GM23248 (cell line): ENCODE measurements at regions not wholly inside any gene's neighbourhood (a gene's known extent, or its start where the extent isn't known, plus 50 kb on each side); places are given as distances from the start of the nearest gene placed in this dataset.

Experiments used
- DNase-seq: peaks from one replicate; pipeline ENCODE4 v3.0.0-alpha.2; 2015
- H2AFZ ChIP-seq: fragments of 200-600 bp; sonication (generic); 2 replicates; pipeline ENCODE4 v1.6.1; 2016; ENCODE audit warnings: antibody characterized with exemption
- H3F3A ChIP-seq: fragments of 200-600 bp; sonication (generic); 2 replicates; pipeline ENCODE4 v1.6.1; 2016; ENCODE audit warnings: mild to moderate bottlenecking, antibody characterized with exemption, mixed run types; ENCODE audit not compliant: insufficient read depth
- H3K27ac ChIP-seq: fragments of 200-600 bp; sonication (generic); 2 replicates; pipeline ENCODE4 v1.5.1; 2016; ENCODE audit warnings: mild to moderate bottlenecking
- H3K27me3 ChIP-seq: fragments of 200-600 bp; sonication (generic); replicated peaks from 2 replicates; pipeline ENCODE4 v1.6.1; 2016; ENCODE audit warnings: mild to moderate bottlenecking; ENCODE audit not compliant: insufficient read depth
- H3K36me3 ChIP-seq: fragments of 200-600 bp; sonication (generic); 2 replicates; pipeline ENCODE4 v1.6.1; 2016; ENCODE audit warnings: low read depth, mild to moderate bottlenecking
- H3K4me1 ChIP-seq: fragments of 200-600 bp; sonication (generic); 2 replicates; pipeline ENCODE4 v1.6.1; 2016; ENCODE audit warnings: mild to moderate bottlenecking; ENCODE audit not compliant: insufficient read depth
- H3K4me2 ChIP-seq: fragments of 200-600 bp; sonication (generic); one replicate; pipeline ENCODE4 v1.6.1; 2016; ENCODE audit warnings: mild to moderate bottlenecking; ENCODE audit not compliant: unreplicated experiment
- H3K4me3 ChIP-seq: fragments of 200-600 bp; sonication (generic); 2 replicates; pipeline ENCODE4 v1.5.1; 2016; ENCODE audit warnings: mild to moderate bottlenecking
- H3K79me2 ChIP-seq: fragments of 200-600 bp; sonication (generic); 2 replicates; pipeline ENCODE4 v1.6.1; 2016; ENCODE audit warnings: mild to moderate bottlenecking; ENCODE audit not compliant: insufficient read depth
- H3K9ac ChIP-seq: fragments of 200-600 bp; sonication (generic); 2 replicates; pipeline ENCODE4 v1.6.1; 2016; ENCODE audit warnings: mild to moderate bottlenecking
- H3K9me2 ChIP-seq: fragments of 200-600 bp; sonication (generic); 2 replicates; pipeline ENCODE4 v1.6.1; 2016; ENCODE audit warnings: mixed run types, mild to moderate bottlenecking, moderate library complexity; ENCODE audit not compliant: insufficient read depth
- H3K9me3 ChIP-seq: fragments of 200-600 bp; sonication (generic); one replicate; pipeline ENCODE4 v1.6.1; 2017; ENCODE audit warnings: low read depth
- H4K20me1 ChIP-seq: fragments of 200-600 bp; sonication (generic); 2 replicates; pipeline ENCODE4 v1.6.0; 2016; ENCODE audit not compliant: insufficient read depth
- EZH2 ChIP-seq: fragments of 200-600 bp; sonication (generic); IDR thresholded peaks from 2 replicates; pipeline ENCODE4 v1.6.1; 2018; ENCODE audit warnings: antibody characterized with exemption, mild to moderate bottlenecking; ENCODE audit not compliant: insufficient read depth, poor library complexity, severe bottlenecking
- EZH2phosphoT487 ChIP-seq: fragments of 200-600 bp; sonication (generic); IDR thresholded peaks from 2 replicates; pipeline ENCODE4 v1.6.1; 2018; ENCODE audit warnings: antibody characterized with exemption, moderate library complexity, mild to moderate bottlenecking, low read depth; ENCODE audit not compliant: insufficient read depth
- WGBS, 2 experiments: methylation state at CpG; one replicate each; pipeline ENCODE4 v1.1.6; 2015 to 2017; ENCODE audit warnings: low lambda C conversion rate in 2 of 2, low coverage in 1 of 2; ENCODE audit errors: missing lambda C conversion rate in 2 of 2; 5-methylcytosine and 5-hydroxymethylcytosine counted together
- in situ Hi-C: fragments of 300-500 bp; cut with MboI; formaldehyde crosslinking; loops from 2 replicates; pipeline ENCODE4 v1.15.0; 2020

DNA sequence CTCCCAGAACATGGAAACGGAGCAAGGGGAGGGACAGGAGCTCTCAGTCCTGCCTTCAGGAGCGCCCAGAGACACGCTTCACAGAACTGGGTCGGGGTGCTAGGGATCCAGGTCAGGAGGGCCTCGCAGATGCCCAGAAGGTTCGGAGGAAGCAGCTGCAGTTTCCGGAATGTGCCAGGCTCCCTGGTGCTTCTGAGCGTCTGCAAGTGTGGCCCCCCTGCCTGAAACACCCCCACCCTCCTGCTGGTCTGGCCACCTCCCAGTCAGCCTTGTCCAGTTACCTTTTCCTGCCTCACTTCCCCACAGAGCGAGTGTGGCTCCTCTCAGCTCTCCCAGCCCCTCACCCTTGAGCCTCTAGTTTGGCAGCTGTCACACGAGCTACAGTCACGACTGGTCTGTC lies 88.3 kb upstream of the TAF1B start:
- H3F3A ChIP-seq = peaks cover 9% of the 10 kb centered on the region; the same call in 1 of the 2 replicates
- no peak for TF ChIP-seq EZH2phosphoT487
- no peak for TF ChIP-seq EZH2
- in situ Hi-C loops = no loop called here
- no peaks in the 10 kb centered on the region for H4K20me1 ChIP-seq
- DNase-seq = no peak
- H3K79me2 ChIP-seq = no peaks in the 10 kb centered on the region
- no peak overlapping the region for H3K27ac ChIP-seq
- H3K36me3 ChIP-seq = no peaks in the 10 kb centered on the region
- H3K4me2 ChIP-seq = no peak overlapping the region
- WGBS, 2 experiments = 93 to 96% methylated on average over 9 to 11 of the region's 11 CpGs
- no peaks in the 10 kb centered on the region for H3K9me3 ChIP-seq
- H3K9me2 ChIP-seq = no peaks in the 10 kb centered on the region
- H3K4me1 ChIP-seq = peaks cover 32% of the 10 kb centered on the region
- no peaks in the 10 kb centered on the region for H3K27me3 ChIP-seq
- H3K9ac ChIP-seq = no peak overlapping the region
- H2AFZ ChIP-seq = no peak overlapping the region
- H3K4me3 ChIP-seq = no peak overlapping the region

DNA sequence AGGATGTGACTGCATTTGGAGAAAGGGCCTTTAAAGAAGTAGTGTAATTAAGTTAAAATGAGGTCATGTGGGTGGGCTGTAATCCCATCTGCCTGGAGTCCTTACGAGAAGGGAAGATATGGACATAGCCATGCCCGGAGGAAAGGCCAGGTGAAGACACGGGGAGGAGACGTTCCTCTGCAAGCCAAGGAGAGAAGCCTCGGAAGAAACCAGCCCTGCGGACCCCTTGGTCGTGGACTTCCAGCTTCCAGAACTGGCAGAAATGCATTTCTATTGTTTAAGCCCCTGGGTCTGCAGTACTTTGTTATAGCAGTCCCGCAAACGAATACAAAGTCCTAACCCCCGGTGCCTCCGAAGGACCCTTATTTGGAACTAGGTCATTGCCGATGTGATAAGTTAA lies 87.6 kb upstream of the TAF1B start:
- DNase-seq = no peak
- Histone ChIP-seq H3K9me3 (no peaks in the 10 kb centered on the region), H3K9me2 (no peaks in the 10 kb centered on the region), H3K4me3 (no peak overlapping the region), H3K4me2 (no peak overlapping the region), H3K79me2 (no peaks in the 10 kb centered on the region), H3K4me1 (peaks cover 38% of the 10 kb centered on the region), H4K20me1 (no peaks in the 10 kb centered on the region), H2AFZ (no peak overlapping the region), H3F3A (peaks cover 16% of the 10 kb centered on the region; the same call in 1 of the 2 replicates), H3K36me3 (no peaks in the 10 kb centered on the region), H3K27ac (no peak overlapping the region), H3K27me3 (no peaks in the 10 kb centered on the region), H3K9ac (no peak overlapping the region)
- no peak for TF ChIP-seq EZH2phosphoT487
- TF ChIP-seq EZH2 = no peak
- in situ Hi-C loops = no loop called here
- WGBS, 2 experiments = 96 to 99% methylated on average over 12 of the region's 12 CpGs

DNA sequence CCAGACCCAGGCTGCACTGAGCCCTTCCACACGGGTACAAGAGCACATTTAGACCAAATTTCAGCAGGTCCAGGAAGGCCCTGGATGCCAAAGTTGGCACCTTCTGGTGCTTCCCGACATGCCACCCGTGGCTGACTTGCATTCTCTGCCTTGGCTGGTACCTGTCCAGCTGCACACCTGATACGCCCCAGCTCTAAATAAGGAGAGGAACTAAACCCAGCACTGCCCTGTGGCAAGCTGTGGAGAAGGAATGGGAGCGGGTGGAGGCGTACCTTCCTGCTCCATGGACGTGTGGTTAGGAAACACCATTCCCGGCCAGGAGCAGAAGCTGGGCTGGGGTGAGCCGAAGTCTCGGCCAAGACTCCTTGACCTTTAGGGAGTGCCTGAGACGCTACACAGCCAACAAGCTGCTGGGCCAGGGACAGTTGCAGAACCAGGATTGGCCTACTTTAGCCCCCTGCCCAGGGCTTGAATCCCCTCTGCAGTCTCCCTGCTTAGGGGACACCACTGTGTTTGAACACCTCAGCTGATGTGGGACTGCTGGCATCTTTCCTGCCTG lies 86.5 kb upstream of the TAF1B start:
- no peak for DNase-seq
- no peak overlapping the region for H3K4me3 ChIP-seq

DNA sequence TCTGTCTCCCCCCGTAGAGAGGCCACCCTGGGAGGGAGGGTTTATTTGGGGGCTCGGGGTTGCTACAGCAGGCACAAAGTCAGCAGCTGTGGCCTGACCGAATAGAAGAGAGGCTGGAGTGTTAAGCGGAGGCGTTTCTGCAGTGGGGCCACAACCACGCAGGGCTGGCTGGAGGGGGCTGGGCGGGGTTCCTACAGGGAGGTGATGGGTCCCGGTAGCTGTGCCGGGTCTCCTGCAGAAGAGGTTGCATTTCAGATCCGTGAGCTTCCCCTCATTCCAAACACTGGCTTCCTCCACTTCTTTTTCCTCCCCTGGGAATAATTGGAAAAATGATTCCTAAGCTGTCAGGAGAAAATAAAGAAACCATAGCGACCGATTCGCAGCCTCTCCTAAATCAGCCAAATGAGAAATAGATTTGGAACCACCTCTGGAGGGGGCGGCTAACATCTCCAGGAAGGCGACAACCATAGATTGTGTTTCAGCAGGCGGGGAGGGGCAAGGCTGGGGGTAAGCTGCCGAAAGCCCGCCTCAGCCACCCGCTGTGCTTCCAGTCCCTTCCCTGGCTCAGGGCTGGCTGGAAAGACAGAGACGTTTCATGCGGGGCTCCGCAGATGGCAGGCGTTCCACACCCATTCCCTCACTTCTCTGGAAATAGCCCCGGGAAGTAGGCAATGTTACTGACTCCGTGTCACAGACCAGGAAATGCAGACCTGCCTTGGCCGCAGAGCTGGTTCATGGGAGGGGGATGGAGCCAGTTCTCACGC lies 85.6 kb upstream of the TAF1B start:
- in situ Hi-C loops = no loop called here

More for the DNA sequence above, 86.5 kb upstream of the TAF1B start:
- Histone ChIP-seq H3K9me2 (no peaks in the 10 kb centered on the region), H3K4me1 (peaks cover 38% of the 10 kb centered on the region), H3K36me3 (no peaks in the 10 kb centered on the region), H3F3A (peaks cover 16% of the 10 kb centered on the region; the same call in 1 of the 2 replicates), H3K9me3 (no peaks in the 10 kb centered on the region), H3K9ac (peak overlapping the region; percentile 64; the same call in 1 of the 2 replicates), H2AFZ (no peak overlapping the region), H3K79me2 (no peaks in the 10 kb centered on the region), H3K27ac (no peak overlapping the region), H4K20me1 (no peaks in the 10 kb centered on the region), H3K4me2 (no peak overlapping the region), H3K27me3 (no peaks in the 10 kb centered on the region)
- TF ChIP-seq EZH2phosphoT487 = no peak
- TF ChIP-seq EZH2 = no peak
- 93 to 95% methylated on average over 11 of the region's 11 CpGs for WGBS, 2 experiments
- in situ Hi-C loops = no loop called here

More for the DNA sequence above, 85.6 kb upstream of the TAF1B start:
- Histone ChIP-seq H3K4me1 (peaks cover 33% of the 10 kb centered on the region), H3K79me2 (no peaks in the 10 kb centered on the region), H2AFZ (peak overlapping the region; percentile 69), H3F3A (peaks cover 16% of the 10 kb centered on the region; the same call in 1 of the 2 replicates), H3K27ac (no peak overlapping the region), H3K27me3 (no peaks in the 10 kb centered on the region), H4K20me1 (no peaks in the 10 kb centered on the region), H3K4me2 (peak overlapping the region; percentile 52), H3K4me3 (peak overlapping the region; percentile 62), H3K9me3 (no peaks in the 10 kb centered on the region), H3K36me3 (no peaks in the 10 kb centered on the region), H3K9ac (peak overlapping the region; percentile 64), H3K9me2 (no peaks in the 10 kb centered on the region)
- WGBS, 2 experiments = 9 to 11% methylated on average over 27 of the region's 27 CpGs
- peak; percentile 72 for DNase-seq
- TF ChIP-seq EZH2 (no peak), EZH2phosphoT487 (no peak)
